Stimulated activated CD4-positive, alpha-beta T cell treated with anti-CD3 and anti-CD28 coated beads, Interleukin-2, amount 100 ng/mL, for 48 hours (primary cell): ENCODE measurements at regions not wholly inside any gene's neighbourhood (a gene's known extent, or its start where the extent isn't known, plus 50 kb on each side); places are given as distances from the start of the nearest gene placed in this dataset.
"Not testable (repeated sequence)": the region's sequence is repeated elsewhere in the genome, so short reads cannot be mapped to it uniquely, and the experiment has no call there.

Experiments used
- DNase-seq, 2 donors: peaks; one replicate each; pipeline ENCODE4 v3.0.0-alpha.2; 2020

DNA sequence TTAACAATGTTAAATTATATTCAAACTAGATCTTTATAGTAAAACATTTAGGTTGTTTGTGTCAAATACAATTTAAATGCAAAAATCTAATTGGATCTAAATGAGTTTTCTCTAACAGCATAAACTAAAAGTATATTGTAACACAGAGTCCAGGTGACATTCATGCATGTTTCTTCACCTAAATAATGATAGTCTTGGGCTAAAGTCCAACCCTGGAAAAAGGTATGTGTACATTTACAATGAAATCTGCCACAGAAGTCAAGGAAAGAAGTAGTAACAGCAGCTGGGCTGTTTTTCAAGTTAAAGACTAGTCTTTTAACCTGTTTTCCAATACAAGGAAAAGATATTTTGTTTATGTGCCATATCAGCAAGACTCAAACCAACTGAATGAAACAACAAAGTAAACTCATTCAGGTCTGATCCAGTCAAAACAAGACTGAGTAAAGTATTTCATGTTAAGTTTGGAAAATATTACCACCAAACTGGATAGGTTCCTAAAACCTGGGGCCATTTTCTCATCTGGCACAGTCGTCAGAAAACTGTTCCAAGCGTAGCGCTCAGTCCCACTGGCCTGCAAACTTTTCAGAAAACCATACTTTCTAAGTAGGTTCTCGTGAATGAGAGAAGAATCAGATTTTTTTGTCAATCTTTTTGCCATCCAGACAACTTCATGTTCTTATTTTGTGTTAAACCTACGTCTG lies 349.2 kb downstream of the HGF start:
- DNase-seq, result no peak

- DNase-seq, result no peak
Observed at GRCh38 chr7:81419731-81420130, 350.1 kb downstream of the HGF start.

DNA sequence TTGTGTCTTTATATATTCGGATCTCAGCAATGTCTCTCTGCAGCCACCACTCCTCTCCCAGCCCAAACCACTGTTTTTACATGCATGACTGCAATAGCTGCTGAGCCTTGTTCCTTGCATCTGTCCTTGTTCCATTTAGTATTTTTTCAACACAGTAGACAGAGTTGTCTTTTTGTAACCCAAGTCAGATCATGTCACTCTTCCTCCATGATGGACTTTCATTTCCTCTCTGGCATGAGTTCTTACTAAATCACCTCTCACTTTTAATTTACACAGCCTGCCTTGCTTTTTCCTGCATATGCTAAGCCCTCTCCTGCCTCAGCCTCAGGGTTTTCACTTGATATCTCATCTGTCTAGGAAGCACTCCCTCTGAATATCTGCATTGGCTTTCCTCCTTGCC lies 353.2 kb downstream of the HGF start:
- DNase-seq, result no peak

GRCh38 chr7:81415181-81415580 lies 354.7 kb downstream of the HGF start:
- no peak for DNase-seq

GRCh38 chr7:81414411-81414810 lies 355.4 kb downstream of the HGF start:
- DNase-seq, result no peak

DNA sequence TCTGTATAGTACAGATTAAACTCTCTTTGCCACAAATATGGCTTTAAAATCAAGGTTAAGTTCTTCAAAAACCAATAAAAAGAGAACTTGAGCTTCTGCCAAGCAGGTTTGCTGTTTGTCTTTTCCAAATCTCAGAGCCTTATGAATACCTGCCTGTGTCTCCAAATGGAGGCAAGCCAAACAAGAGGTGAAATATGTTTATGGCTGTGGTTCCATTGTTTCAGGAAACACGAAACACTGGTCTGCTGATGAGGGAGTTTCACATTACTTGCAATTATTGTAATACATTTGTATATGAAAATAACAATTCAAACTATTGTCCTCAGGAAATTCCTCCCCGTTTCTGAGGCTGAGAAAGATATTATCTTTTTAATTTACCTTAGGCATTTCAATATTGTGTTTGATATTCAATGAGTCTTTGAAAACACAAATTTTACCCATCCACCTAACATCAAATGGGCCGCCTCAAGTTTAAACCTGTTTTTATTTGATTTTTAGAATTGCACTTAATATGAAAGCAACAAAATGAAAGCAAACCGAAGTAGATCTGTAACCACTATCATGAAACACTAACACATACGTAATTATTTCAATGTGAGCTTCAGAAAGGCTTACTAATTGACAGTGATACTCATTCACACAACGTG lies 359.3 kb downstream of the HGF start:
- no peak for DNase-seq

DNA sequence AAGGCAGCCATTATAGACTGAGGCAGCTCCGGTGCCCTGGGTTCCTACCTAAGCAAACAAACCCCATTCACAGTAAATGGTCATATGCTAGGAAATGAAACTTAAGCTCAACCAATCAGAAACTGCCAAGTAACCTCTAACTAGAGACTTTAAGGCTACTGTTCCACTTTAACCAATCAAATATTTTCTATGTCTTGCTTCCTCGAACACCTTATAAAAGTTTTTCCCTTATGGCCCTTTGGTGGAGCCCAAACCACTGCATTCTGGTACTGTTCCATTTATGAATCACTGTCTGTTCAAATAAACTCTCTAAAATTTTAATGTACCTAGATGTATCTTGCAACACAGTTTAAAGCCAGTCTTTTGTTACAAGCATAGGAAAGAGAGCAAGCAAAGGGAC lies 361.1 kb downstream of the HGF start:
- no peak for DNase-seq

GRCh38 chr7:81407094-81407493 lies 362.8 kb downstream of the HGF start:
- DNase-seq, result no peak

GRCh38 chr7:81404669-81405068 lies 365.2 kb downstream of the HGF start:
- no peak for DNase-seq

DNA sequence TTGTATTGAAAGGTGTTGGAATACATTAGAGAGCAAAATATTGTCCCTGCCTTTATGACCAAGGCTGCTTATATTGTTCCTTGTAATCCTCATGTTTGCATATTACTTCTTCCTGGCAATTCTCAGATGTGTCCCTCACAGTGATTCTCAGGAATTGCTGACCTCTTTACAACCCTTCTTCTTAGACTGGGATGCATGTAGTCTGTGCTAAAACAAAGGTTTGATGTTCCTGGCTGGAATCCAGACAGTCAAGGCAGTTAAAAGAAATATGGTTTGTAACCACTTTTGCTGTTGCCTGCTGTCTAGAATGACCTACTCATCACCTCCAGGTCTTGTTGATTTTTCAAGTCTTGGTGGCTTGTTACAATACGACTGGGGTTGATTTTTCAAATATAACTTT lies 367.6 kb downstream of the HGF start:
- no peak for DNase-seq

- no peak for DNase-seq
Observed at GRCh38 chr7:81399471-81399870, 370.4 kb downstream of the HGF start.

DNA sequence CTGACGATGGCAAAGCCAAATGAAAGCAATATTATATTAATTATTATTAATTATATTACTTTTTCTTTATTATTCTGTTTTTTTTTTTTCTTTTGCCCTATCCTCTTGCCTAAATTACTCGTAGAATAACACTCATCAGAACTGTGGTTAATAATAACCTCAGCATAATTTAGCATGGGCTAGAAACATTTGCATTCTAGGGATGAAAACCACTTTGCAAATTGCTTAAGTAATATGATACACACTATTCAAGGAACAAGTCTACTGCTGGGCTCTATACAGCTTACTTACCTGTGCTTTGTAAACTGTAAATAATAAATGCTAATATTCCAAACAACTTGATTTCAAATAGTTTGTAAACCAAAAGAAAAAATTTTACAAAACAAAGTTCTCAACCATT lies 375.8 kb downstream of the HGF start:
- no peak for DNase-seq

GRCh38 chr7:81393018-81393417 lies 376.8 kb downstream of the HGF start:
- DNase-seq, result no peak

DNA sequence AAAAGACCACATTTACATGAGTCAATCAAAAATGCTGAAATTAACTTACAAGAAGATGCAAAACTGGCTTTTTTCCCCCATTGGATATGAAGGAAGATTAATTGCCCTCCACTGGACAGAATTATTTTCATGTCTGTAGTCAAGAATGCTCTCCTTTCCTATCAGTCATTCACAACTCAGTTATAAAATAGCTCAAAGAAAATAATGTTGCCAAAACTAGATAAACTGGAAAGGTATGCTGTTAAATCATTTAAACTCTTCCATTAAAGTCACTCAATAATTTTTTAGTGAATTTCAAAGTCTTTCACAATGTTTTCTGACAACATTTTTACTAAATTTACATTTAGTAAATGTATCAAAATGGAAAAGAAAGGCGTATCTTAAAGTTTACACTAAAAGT lies 384.5 kb downstream of the HGF start:
- DNase-seq, result no peak

DNA sequence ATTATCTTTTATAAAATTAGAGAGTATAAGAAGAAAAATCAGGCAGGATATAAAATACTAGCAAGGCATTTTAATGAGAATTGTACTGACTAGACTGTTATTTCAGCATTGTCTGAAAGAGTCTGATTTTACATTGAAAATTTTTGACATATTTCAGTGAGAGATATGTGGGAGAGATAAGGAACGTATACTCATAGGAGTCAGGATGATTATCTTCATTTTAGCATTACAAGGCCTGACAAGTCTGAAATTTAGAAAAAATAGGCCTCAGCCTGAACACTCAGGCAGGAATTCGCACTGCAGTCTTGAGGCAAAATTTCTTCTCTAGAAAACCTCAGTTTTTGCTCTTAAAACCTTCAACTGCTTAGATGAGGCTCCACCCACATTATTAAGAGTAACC lies 386.0 kb downstream of the HGF start:
- no peak for DNase-seq

- DNase-seq, result not testable (repeated sequence)
Observed at GRCh38 chr7:81374641-81375040, 395.2 kb downstream of the HGF start.

DNA sequence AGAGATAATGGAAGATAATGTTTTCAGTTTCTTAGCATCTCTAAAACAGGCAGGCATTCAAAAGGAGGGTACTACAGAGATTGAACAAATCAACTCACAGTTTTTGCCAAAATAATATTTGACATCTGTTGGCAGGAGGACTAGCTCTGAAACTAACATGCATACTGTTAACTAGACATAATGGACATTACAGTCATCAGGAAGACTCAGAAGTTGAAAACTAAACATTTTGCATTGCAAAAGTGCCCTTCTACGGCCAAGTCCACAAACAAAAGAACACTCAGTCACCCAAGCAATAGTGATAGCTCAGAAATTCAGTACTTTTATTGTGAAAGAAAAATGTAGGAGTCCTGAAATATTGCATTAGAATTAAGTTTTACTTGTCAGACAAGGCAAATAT lies 399.0 kb downstream of the HGF start:
- DNase-seq, result no peak

DNA sequence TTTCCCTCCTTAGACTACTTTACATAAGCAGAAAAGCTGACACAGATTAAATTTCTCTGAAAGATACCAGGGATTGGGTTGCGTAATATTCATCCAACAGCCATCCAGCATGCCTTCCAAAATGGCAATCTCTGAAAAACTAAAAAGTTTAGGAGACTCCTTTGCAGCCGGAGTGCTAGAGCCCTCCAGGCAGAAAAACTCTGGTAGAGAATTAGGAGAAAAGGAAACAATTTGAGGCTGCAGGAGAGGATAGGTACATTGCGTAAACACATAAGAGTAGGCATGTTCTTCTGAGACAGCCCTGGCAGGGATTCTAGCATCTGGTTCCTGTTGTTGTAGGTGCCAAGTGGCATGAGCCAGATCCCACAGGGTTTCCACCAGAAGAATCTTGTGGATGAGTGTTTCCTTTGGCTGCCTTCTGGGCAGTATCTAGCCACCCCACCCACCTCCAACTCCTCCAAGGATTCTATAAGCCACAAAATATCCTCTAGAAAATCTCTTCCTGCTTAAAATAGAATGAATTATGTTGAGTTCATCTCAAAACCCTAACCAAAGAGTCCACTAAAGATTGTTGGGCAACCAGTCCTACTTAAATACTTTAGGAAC lies 402.4 kb downstream of the HGF start:
- no peak for DNase-seq

DNA sequence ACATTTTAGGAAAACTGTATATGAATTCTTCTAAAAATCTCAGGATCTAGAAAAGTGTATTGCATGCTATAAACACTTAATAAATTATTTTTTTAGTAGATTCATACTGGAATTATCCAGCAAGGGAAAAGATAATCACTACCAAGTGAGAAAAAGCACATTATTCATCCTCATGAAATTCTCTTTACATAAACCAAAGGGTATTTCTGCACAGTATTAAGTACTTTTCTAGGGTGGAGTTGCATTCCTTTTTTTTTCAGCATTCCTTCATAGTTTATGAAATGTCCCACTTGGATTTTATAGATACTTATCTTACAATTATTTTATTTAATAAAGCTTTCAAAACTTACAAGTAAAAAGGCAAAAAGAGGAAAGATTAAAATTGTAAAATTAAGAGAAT lies 403.3 kb downstream of the HGF start:
- no peak for DNase-seq

DNA sequence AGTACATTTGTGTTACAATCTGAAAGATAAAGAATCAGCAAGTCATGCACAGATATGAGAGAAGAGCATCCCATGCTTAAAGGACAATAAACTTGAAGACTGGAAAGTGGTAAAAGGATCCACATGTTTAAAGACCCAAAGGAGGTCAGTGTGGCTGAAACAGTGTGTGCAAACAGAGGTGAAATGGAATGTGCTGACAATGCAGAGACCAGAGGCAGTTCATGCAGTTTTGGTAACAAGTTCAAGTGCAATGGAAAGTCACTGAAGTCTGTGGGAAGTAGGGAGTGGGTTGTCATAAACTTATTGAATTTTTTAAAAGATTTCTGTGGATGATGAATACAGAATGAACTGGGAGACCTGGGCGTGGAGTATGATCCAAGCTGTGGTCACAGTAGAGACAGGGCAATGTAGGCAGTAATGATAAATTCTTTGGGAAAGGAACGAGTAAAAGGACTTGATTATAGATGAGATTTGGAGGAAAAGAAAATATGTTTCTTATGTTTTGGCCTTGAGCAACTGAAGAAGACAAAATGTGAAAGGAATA lies 408.0 kb downstream of the HGF start:
- DNase-seq, result no peak

GRCh38 chr7:81355911-81356310 lies 413.9 kb downstream of the HGF start:
- DNase-seq, result no peak

DNA sequence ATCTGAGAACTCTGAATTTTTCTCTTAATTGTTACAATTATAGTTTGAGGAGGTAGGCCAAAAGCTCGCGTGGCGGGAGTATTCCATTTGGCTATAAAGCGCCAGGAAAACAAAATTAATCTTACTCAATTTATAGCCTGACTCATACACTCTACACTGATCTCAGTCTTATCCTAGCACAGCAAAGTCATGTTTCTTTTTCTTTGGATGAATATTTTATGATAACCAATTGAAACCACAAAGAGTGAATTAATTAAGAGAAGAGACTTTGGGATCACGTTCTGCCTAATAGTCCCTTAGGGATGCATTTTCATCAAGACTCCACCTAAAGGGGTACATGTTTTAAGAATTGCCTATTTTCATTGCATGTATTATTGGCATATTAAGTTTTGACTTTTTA lies 420.8 kb downstream of the HGF start:
- DNase-seq, result no peak

- DNase-seq, result no peak
Observed at GRCh38 chr7:81339946-81340345, 421.1 kb upstream of the SEMA3C start.

- no peak for DNase-seq
Observed at GRCh38 chr7:81333536-81333935, 414.7 kb upstream of the SEMA3C start.
